CD4-positive, alpha-beta T cell treated with Interleukin-10 for 1 hour (primary cell): ENCODE measurements at regions not wholly inside any gene's neighbourhood (a gene's known extent, or its start where the extent isn't known, plus 50 kb on each side); places are given as distances from the start of the nearest gene placed in this dataset.
"Not testable (repeated sequence)": the region's sequence is repeated elsewhere in the genome, so short reads cannot be mapped to it uniquely, and the experiment has no call there.

Source experiments
- DNase-seq: peaks from one replicate; pipeline ENCODE4 v3.0.0-alpha.2; 2020

- no peak for DNase-seq
These were observed 161.5 kb downstream of the NRIP1 start for GRCh38 chr21:14903172-14903865.

- DNase-seq: no peak
These were observed 163.3 kb downstream of the NRIP1 start for GRCh38 chr21:14901482-14901958.

GRCh38 chr21:14900611-14901010 lies 164.2 kb downstream of the NRIP1 start:
- no peak for DNase-seq

- DNase-seq: no peak
These were observed 164.7 kb downstream of the NRIP1 start for GRCh38 chr21:14900058-14900457.

GRCh38 chr21:14895792-14896191 lies 169.0 kb downstream of the NRIP1 start:
- no peak for DNase-seq

GRCh38 chr21:14890141-14890540 lies 174.7 kb downstream of the NRIP1 start:
- DNase-seq: no peak

- no peak for DNase-seq
These were observed 175.6 kb downstream of the NRIP1 start for GRCh38 chr21:14889080-14889810.

- no peak for DNase-seq
These were observed 176.6 kb downstream of the NRIP1 start for GRCh38 chr21:14888202-14888601.

GRCh38 chr21:14886001-14886400 lies 178.8 kb downstream of the NRIP1 start:
- DNase-seq: no peak

GRCh38 chr21:14883351-14883750 lies 181.4 kb downstream of the NRIP1 start:
- DNase-seq: no peak

- DNase-seq: not testable (repeated sequence)
These were observed 182.3 kb downstream of the NRIP1 start for GRCh38 chr21:14882545-14882944.

- DNase-seq: no peak
These were observed 182.8 kb downstream of the NRIP1 start for GRCh38 chr21:14881863-14882499.

- no peak for DNase-seq
These were observed 183.9 kb downstream of the NRIP1 start for GRCh38 chr21:14880922-14881321.

- no peak for DNase-seq
These were observed 185.3 kb downstream of the NRIP1 start for GRCh38 chr21:14879458-14879857.

- no peak for DNase-seq
These were observed 185.8 kb downstream of the NRIP1 start for GRCh38 chr21:14878971-14879370.

GRCh38 chr21:14877581-14878228 lies 187.1 kb downstream of the NRIP1 start:
- no peak for DNase-seq

GRCh38 chr21:14876524-14876840 lies 188.3 kb downstream of the NRIP1 start:
- no peak for DNase-seq

GRCh38 chr21:14875704-14876523 lies 188.9 kb downstream of the NRIP1 start:
- no peak for DNase-seq

- no peak for DNase-seq
These were observed 189.6 kb downstream of the NRIP1 start for GRCh38 chr21:14875186-14875585.

GRCh38 chr21:14874379-14874778 lies 190.4 kb downstream of the NRIP1 start:
- no peak for DNase-seq

GRCh38 chr21:14871861-14872260 lies 192.9 kb downstream of the NRIP1 start:
- no peak for DNase-seq

- DNase-seq: no peak
These were observed 194.0 kb downstream of the NRIP1 start for GRCh38 chr21:14870853-14871149.
